ENCODE measurements at regions not wholly inside any gene's neighbourhood (a gene's known extent, or its start where the extent isn't known, plus 50 kb on each side); places are given as distances from the start of the nearest gene placed in this dataset.

- TF ChIP-seq CTCF (IDR thresholded peaks at IDR 0.05; ENCODE audit: insufficient read depth, low read depth, low read length) (no peak), EZH2 (IDR thresholded peaks at IDR 0.05; ENCODE audit: insufficient read depth, low read length) (no peak)
These were observed 725.8 kb upstream of the KIRREL3 start for GRCh38 chr11:127726367-127726766.

Measured in astrocyte (in vitro differentiated cells and primary cell).